ENCODE measurements at regions not wholly inside any gene's neighbourhood (a gene's known extent, or its start where the extent isn't known, plus 50 kb on each side); places are given as distances from the start of the nearest gene placed in this dataset.

- Mint-ChIP-seq H3K4me3 (no peak overlapping the region), H3K27me3 (peaks cover 4 to 13% of the 10 kb centered on the region in 2 donors)
These were observed 60.2 kb downstream of the THNSL1 start for GRCh38 chr10:25076506-25077177.

DNA sequence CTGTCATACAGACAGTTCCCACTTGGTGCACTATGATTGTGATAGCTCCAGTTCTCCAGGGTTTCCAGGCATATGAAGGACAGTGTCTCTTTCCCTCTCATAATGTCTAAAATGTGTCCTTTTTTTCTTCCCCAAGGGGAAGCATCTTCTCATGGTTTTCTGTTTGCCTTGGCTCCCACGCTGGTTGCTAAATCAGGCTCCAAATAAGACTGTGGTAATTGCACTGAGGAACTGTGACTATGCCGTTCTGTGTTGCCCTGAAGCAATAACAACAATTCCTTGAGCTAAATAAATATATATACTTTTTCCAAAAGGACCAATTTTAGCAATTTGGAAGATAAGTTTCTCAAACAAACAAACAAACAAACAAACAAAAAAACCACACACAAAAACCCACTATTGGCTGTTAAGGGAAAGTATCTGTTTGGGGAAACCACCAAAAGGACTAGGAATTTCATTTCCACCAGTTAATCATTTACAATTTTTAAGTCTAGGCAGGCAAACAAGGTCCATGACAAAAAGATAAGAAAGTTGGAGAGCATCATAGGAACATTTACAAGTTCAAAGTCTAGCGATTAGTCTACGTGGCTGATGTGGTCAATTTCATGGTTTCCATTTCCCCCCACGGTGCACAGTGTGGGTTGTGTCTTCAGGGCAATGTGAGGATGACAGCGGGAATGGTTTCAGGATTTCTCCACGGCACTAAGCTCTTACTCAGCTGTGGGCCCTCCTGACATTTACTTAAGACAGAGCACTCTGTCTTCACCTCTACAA is 62.4 kb downstream of the THNSL1 start:
- DNase-seq (no peak), ATAC-seq (replicated peaks) (no peak)
- H3K9me3 Mint-ChIP-seq = no peaks in the 10 kb centered on the region
- H3K27ac Mint-ChIP-seq = no peak overlapping the region
- H3K4me1 Mint-ChIP-seq = no peaks in the 10 kb centered on the region
- no peak overlapping the region for H3K4me3 Mint-ChIP-seq
- H3K36me3 Mint-ChIP-seq = no peaks in the 10 kb centered on the region
- peaks cover 11 to 22% of the 10 kb centered on the region in 2 donors for H3K27me3 Mint-ChIP-seq

More at GRCh38 chr10:25076506-25077177, 60.2 kb downstream of the THNSL1 start:
- Mint-ChIP-seq H3K27ac (no peak overlapping the region), H3K4me1 (no peaks in the 10 kb centered on the region), H3K9me3 (no peaks in the 10 kb centered on the region), H3K36me3 (no peaks in the 10 kb centered on the region)
- DNase-seq = no peak
- ATAC-seq (replicated peaks) = no peak

DNA sequence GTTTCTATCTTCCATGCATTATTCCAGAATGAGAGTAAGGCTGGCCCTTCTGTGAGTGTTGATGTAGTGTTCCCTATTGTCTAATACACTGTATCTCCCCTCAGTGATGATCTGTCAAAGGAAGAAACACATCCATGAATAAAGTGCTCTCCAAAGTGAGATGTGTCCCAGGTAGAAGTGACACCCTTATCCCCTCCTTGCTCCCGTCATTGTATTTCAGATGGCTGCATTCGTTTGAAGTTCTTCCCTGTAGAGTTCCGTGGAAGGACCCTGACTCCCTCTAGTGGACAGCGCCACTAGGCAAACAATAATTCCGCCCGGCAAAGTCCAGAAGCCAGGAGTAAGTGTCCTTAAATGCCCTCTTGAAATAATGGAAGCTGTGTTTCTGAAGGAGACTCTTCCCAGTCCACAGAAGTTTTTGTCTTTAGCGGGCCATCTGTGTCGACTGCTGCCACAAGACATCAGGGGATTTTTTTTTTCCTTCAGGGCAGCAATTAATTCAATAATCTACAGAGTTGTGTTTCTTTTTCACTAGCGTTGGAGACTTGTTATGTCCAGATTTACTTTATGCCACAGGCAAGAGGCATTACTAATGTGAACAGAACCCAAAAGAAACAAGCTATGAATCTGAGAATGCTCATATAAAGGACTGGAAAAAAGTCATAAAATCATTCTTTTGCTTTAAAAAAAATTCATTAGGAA is 64.6 kb downstream of the THNSL1 start:
- ATAC-seq (replicated peaks) (peak; percentile 72 to 77), DNase-seq (peak; percentile 27)

GRCh38 chr10:25082276-25083204 is 66.1 kb downstream of the THNSL1 start:
- H3K4me1 Mint-ChIP-seq = no peaks in the 10 kb centered on the region
- H3K9me3 Mint-ChIP-seq = no peaks in the 10 kb centered on the region
- peaks cover 15% of the 10 kb centered on the region in 2 donors for H3K27me3 Mint-ChIP-seq
- no peak for ATAC-seq (replicated peaks)
- H3K36me3 Mint-ChIP-seq = no peaks in the 10 kb centered on the region
- H3K4me3 Mint-ChIP-seq = no peak overlapping the region
- no peak for DNase-seq
- H3K27ac Mint-ChIP-seq = no peak overlapping the region

More for the DNA sequence above, 64.6 kb downstream of the THNSL1 start:
- no peaks in the 10 kb centered on the region for H3K9me3 Mint-ChIP-seq
- H3K36me3 Mint-ChIP-seq = no peaks in the 10 kb centered on the region
- no peaks in the 10 kb centered on the region for H3K4me1 Mint-ChIP-seq
- H3K27me3 Mint-ChIP-seq = peaks cover 13 to 15% of the 10 kb centered on the region in 2 donors
- H3K27ac Mint-ChIP-seq = no peak overlapping the region
- no peak overlapping the region for H3K4me3 Mint-ChIP-seq

- H3K9me3 Mint-ChIP-seq = no peaks in the 10 kb centered on the region
- H3K4me3 Mint-ChIP-seq = no peak overlapping the region
- DNase-seq = no peak
- peaks cover 15% of the 10 kb centered on the region in 2 donors for H3K27me3 Mint-ChIP-seq
- H3K36me3 Mint-ChIP-seq = no peaks in the 10 kb centered on the region
- no peak overlapping the region for H3K27ac Mint-ChIP-seq
- no peaks in the 10 kb centered on the region for H3K4me1 Mint-ChIP-seq
- ATAC-seq (replicated peaks) = no peak
These were observed 67.2 kb downstream of the THNSL1 start for GRCh38 chr10:25083546-25084111.

DNA sequence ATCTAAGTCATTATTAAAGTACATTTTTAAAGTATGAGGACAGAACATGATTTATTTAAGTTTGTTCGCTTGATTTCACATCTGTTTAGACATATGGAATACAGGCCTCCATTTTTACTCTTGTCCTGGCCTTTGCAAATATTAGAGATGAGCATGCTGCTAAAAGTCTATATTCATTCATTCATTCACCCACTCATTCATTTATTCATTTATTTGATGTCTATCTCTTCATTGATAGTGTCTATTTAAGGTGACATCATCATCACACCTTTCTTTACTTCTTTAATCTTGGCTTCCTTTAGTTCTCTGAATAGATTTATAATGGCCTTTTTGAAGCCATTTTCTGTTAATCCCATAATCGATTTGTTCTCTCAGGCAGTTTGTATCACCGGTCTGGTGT is 68.0 kb downstream of the THNSL1 start:
- ATAC-seq (replicated peaks) (no peak), DNase-seq (no peak)
- no peak overlapping the region for H3K27ac Mint-ChIP-seq
- no peaks in the 10 kb centered on the region for H3K9me3 Mint-ChIP-seq
- H3K36me3 Mint-ChIP-seq = no peaks in the 10 kb centered on the region
- no peaks in the 10 kb centered on the region for H3K4me1 Mint-ChIP-seq
- H3K27me3 Mint-ChIP-seq = peaks cover 10 to 13% of the 10 kb centered on the region in 2 donors
- H3K4me3 Mint-ChIP-seq = no peak overlapping the region

DNA sequence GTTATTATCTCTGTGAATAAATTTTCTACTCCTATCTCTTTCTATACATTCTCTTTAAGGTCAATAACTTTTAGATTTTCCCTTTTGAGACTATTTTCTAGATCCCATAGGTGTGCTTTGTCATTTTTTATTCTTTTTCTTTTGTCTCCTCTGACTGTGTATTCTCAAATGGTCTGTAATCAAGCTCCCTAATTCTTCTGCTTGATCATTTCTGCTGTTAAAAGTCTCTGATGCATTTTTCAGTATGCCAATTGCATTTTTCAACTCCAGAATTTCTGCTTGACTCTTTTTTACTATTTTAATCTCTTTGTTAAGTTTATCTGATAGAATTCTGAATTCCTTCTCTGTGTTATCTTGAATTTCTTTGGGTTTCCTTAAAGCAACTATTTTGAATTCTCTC is 78.2 kb downstream of the THNSL1 start:
- Mint-ChIP-seq H3K36me3 (peaks cover 0 to 2% of the 10 kb centered on the region in 2 donors), H3K27me3 (peaks cover 9 to 10% of the 10 kb centered on the region in 2 donors), H3K27ac (no peak overlapping the region), H3K9me3 (peaks cover 11 to 29% of the 10 kb centered on the region in 2 donors), H3K4me1 (no peaks in the 10 kb centered on the region), H3K4me3 (no peak overlapping the region)
- DNase-seq (no peak), ATAC-seq (replicated peaks) (no peak)

DNA sequence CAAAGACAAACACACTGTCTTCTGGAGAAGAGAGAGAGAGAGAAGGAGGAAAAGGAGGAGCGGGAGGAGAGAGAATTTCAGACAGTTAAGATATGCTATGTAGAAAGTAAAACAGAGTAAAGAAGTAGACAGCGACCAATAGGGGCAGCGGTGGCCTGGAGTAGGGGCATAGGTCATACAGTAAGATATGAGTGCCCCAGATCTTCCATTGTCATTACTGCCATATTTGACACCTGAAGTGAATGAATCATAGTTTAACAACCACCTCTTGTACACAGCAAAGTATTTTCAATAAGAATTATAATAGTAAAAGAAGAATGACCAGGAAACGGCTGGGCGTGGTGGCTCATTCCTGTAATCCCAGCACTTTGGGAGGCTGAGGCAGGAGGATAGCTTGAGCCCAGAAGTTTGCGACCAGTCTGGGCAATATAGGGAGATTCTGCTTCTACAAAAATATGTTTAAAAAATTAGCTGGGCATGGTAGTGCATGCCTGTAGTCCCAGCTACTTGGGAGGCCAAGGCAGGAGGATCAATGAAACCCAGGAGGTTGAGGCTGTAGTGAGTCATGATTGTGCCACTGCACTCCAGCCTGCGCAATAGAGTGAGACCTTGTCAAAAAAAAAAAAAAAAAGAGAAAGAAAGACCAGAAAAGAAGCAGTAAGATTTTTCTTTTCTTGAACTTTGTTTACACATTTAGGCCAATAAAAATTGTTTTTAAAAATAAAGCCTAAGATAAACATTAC is 77.0 kb upstream of the GPR158 start:
- Mint-ChIP-seq H3K9me3 (peaks cover 11 to 19% of the 10 kb centered on the region in 2 donors), H3K27ac (no peak overlapping the region), H3K36me3 (peaks cover 0 to 2% of the 10 kb centered on the region in 2 donors), H3K4me3 (no peak overlapping the region), H3K27me3 (peaks cover 10 to 18% of the 10 kb centered on the region in 2 donors), H3K4me1 (no peaks in the 10 kb centered on the region)
- DNase-seq (no peak), ATAC-seq (replicated peaks) (no peak)

DNA sequence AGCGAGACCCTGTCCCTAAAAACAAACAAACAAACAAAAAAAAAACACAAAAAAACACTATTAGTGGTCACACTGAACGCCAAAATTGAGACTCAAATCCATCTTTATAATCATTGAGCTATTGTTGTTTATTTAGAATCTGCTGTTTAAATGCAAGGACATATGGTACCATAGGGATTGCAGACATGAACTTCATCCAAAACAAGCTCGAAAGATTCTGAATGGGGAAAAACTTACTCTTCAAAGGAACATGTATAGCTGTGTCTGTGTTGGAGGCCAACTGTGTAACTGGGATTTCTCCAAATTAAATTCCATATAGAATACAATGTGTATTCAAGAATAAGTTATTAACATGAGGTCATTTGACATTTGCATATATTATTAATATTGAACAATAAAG is 74.7 kb upstream of the GPR158 start:
- Mint-ChIP-seq H3K27me3 (peaks cover 4 to 17% of the 10 kb centered on the region in 2 donors), H3K4me3 (no peak overlapping the region), H3K9me3 (peaks cover 0 to 9% of the 10 kb centered on the region in 2 donors), H3K27ac (no peak overlapping the region), H3K4me1 (no peaks in the 10 kb centered on the region), H3K36me3 (peaks cover 0 to 2% of the 10 kb centered on the region in 2 donors)
- no peak for ATAC-seq (replicated peaks)
- no peak for DNase-seq

- DNase-seq = no peak
- H3K4me3 Mint-ChIP-seq = no peak overlapping the region
- no peaks in the 10 kb centered on the region for H3K36me3 Mint-ChIP-seq
- ATAC-seq (replicated peaks) = no peak
- H3K27ac Mint-ChIP-seq = no peak overlapping the region
- peaks cover 0 to 5% of the 10 kb centered on the region in 2 donors for H3K9me3 Mint-ChIP-seq
- H3K4me1 Mint-ChIP-seq = no peaks in the 10 kb centered on the region
- H3K27me3 Mint-ChIP-seq = peaks cover 4 to 17% of the 10 kb centered on the region in 2 donors
These were observed 73.2 kb upstream of the GPR158 start for GRCh38 chr10:25101461-25102146.

GRCh38 chr10:25102147-25102822 is 72.5 kb upstream of the GPR158 start:
- Mint-ChIP-seq H3K4me1 (no peaks in the 10 kb centered on the region), H3K27me3 (peaks cover 3 to 17% of the 10 kb centered on the region in 2 donors), H3K27ac (no peak overlapping the region), H3K4me3 (no peak overlapping the region), H3K9me3 (peaks cover 0 to 4% of the 10 kb centered on the region in 2 donors), H3K36me3 (no peaks in the 10 kb centered on the region)
- DNase-seq (no peak), ATAC-seq (replicated peaks) (no peak)

DNA sequence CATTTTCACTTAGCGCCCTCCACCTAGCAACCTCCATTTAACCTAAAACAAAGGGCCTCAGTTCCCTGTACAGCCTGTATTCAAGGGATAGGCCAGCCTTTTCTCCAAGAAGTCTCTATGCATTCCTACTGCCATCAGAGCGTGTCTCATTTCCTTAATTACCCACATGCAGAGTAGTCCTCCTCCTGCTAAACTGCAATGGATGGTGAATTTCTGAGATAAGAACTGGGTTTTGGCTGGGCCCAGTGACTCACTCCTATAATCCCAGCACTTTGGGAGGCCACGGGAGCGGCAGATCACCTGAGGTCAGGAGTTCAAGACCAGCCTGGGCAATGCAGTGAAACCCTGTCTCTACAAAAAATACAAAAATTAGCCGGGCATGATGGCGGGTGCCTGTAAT is 71.1 kb upstream of the GPR158 start:
- no peak for DNase-seq
- ATAC-seq (replicated peaks) = no peak
- Mint-ChIP-seq H3K9me3 (peaks cover 0 to 2% of the 10 kb centered on the region in 2 donors), H3K36me3 (no peaks in the 10 kb centered on the region), H3K4me1 (no peaks in the 10 kb centered on the region), H3K27me3 (peaks cover under 1 to 17% of the 10 kb centered on the region in 2 donors), H3K4me3 (no peak overlapping the region), H3K27ac (no peak overlapping the region)
